ENCODE measurements at regions not wholly inside any gene's neighbourhood (a gene's known extent, or its start where the extent isn't known, plus 50 kb on each side); places are given as distances from the start of the nearest gene placed in this dataset.

DNA sequence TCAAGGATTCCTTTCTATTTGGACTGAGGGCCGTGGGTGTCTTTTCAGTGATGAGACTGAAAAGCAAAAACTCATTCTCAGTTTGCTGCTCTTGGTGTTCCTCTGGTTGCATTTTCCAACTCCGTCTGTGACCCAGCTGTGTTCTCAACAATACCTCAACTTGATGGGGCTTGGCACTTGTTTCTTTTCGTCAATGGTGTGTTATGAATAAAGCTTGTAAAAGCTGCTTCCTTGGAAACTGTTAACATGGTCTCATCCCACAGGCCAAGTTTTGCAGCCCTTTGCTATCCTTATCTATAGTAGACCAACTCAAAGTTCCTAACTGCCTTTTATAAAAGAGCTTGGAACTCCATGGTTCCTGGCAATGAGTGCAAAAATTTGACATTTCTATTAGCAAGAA, 142.5 kb upstream of the UBE2E1 start:
- TF ChIP-seq, protein P1, sequence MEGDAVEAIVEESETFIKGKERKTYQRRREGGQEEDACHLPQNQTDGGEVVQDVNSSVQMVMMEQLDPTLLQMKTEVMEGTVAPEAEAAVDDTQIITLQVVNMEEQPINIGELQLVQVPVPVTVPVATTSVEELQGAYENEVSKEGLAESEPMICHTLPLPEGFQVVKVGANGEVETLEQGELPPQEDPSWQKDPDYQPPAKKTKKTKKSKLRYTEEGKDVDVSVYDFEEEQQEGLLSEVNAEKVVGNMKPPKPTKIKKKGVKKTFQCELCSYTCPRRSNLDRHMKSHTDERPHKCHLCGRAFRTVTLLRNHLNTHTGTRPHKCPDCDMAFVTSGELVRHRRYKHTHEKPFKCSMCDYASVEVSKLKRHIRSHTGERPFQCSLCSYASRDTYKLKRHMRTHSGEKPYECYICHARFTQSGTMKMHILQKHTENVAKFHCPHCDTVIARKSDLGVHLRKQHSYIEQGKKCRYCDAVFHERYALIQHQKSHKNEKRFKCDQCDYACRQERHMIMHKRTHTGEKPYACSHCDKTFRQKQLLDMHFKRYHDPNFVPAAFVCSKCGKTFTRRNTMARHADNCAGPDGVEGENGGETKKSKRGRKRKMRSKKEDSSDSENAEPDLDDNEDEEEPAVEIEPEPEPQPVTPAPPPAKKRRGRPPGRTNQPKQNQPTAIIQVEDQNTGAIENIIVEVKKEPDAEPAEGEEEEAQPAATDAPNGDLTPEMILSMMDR (IDR thresholded peaks at IDR 0.05): no peak
- TF ChIP-seq POLR2A (IDR thresholded peaks at IDR 0.05): no peak

Data from heart left ventricle (tissue), 13 donors.